Loucy (cell line): ENCODE measurements at regions not wholly inside any gene's neighbourhood (a gene's known extent, or its start where the extent isn't known, plus 50 kb on each side); places are given as distances from the start of the nearest gene placed in this dataset.

Source experiments
- EZH2phosphoT487 ChIP-seq: fragments of 200-600 bp; IDR thresholded peaks from 2 replicates; pipeline ENCODE4 v1.6.1; 2018; ENCODE audit warnings: antibody characterized with exemption, mild to moderate bottlenecking, moderate library complexity, borderline replicate concordance
- TF ChIP-seq, protein P1 (sequence below): fragments of 200-600 bp; sonication (generic); conservative IDR thresholded peaks from 2 replicates; pipeline ENCODE4 v1.5.1; 2014; ENCODE audit warnings: mild to moderate bottlenecking, antibody characterized with exemption, low read length

DNA sequence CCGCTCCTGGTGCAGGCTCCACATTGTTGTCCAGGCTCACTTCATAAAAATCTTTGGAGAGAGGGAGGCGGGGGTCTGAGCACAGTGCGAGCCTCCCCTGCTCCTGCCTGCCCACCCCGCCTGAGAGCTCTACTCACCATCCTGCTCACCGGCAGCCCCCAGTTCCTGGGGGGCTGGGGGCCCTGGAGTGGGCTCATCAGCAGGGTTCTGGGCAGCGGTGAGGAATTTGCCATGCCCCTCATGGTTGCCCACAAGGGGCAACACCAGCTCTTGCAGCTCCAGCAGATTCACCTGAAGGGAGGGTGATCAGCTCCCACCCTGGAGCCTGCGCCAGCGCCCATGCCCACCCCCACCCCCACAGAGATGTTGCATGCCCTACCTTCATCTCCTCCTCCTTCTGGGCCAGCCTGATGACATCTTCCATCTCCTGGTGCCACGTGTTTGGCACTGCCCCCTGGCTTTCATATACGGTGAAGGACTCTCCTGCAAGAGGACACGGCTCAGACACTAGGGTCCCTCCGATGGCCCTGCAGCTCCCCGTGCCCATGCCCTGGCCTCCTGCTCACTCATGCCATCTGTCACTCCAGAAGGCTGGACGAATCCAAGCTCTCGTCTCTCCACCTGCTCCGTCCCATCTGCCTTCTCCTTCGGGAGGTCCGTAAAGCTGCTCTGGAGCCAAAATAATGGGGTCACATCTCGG lies 162.1 kb downstream of the TBC1D2B start:
- TF ChIP-seq, protein P1, sequence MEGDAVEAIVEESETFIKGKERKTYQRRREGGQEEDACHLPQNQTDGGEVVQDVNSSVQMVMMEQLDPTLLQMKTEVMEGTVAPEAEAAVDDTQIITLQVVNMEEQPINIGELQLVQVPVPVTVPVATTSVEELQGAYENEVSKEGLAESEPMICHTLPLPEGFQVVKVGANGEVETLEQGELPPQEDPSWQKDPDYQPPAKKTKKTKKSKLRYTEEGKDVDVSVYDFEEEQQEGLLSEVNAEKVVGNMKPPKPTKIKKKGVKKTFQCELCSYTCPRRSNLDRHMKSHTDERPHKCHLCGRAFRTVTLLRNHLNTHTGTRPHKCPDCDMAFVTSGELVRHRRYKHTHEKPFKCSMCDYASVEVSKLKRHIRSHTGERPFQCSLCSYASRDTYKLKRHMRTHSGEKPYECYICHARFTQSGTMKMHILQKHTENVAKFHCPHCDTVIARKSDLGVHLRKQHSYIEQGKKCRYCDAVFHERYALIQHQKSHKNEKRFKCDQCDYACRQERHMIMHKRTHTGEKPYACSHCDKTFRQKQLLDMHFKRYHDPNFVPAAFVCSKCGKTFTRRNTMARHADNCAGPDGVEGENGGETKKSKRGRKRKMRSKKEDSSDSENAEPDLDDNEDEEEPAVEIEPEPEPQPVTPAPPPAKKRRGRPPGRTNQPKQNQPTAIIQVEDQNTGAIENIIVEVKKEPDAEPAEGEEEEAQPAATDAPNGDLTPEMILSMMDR: no peak
- TF ChIP-seq EZH2phosphoT487: no peak
